SIG-M5 treated with dmso at 0.1 percent for 504 hours (cell line): ENCODE measurements at regions not wholly inside any gene's neighbourhood (a gene's known extent, or its start where the extent isn't known, plus 50 kb on each side); places are given as distances from the start of the nearest gene placed in this dataset.

Experiments used
- DNase-seq: peaks from one replicate; lab custom pipeline; 2025; ENCODE audit not compliant: unreplicated experiment; lab: John Stamatoyannopoulos, UW

- DNase-seq = no peak
These were observed 132.3 kb downstream of the TINAG start for GRCh38 chr6:54440549-54440948.

- DNase-seq = no peak
These were observed 132.8 kb downstream of the TINAG start for GRCh38 chr6:54441020-54441419.

- DNase-seq = no peak
These were observed 133.5 kb downstream of the TINAG start for GRCh38 chr6:54441687-54442248.

GRCh38 chr6:54445207-54445606 is 137.0 kb downstream of the TINAG start:
- no peak for DNase-seq

GRCh38 chr6:54448617-54449016 is 140.4 kb downstream of the TINAG start:
- no peak for DNase-seq

- no peak for DNase-seq
These were observed 143.3 kb downstream of the TINAG start for GRCh38 chr6:54451516-54451915.

- no peak for DNase-seq
These were observed 155.2 kb downstream of the TINAG start for GRCh38 chr6:54463354-54464024.

GRCh38 chr6:54465649-54466300 is 157.5 kb downstream of the TINAG start:
- no peak for DNase-seq

- DNase-seq = no peak
These were observed 159.1 kb downstream of the TINAG start for GRCh38 chr6:54467384-54467783.

- no peak for DNase-seq
These were observed 165.1 kb downstream of the TINAG start for GRCh38 chr6:54473328-54473727.

GRCh38 chr6:54474898-54475297 is 166.7 kb downstream of the TINAG start:
- DNase-seq = no peak

- no peak for DNase-seq
These were observed 172.8 kb downstream of the TINAG start for GRCh38 chr6:54481091-54481490.

- DNase-seq = no peak
These were observed 183.2 kb downstream of the TINAG start for GRCh38 chr6:54491431-54491830.

GRCh38 chr6:54493138-54493537 is 184.9 kb downstream of the TINAG start:
- DNase-seq = no peak

- DNase-seq = no peak
These were observed 194.9 kb downstream of the TINAG start for GRCh38 chr6:54503144-54503543.

- no peak for DNase-seq
These were observed 206.8 kb downstream of the TINAG start for GRCh38 chr6:54515013-54515412.

GRCh38 chr6:54515713-54516112 is 207.5 kb downstream of the TINAG start:
- DNase-seq = no peak

- no peak for DNase-seq
These were observed 208.1 kb downstream of the TINAG start for GRCh38 chr6:54516321-54516720.

- DNase-seq = no peak
These were observed 210.9 kb downstream of the TINAG start for GRCh38 chr6:54519161-54519560.

GRCh38 chr6:54525731-54526130 is 217.5 kb downstream of the TINAG start:
- DNase-seq = no peak

GRCh38 chr6:54533567-54533966 is 225.3 kb downstream of the TINAG start:
- DNase-seq = no peak

GRCh38 chr6:54535568-54535967 is 227.3 kb downstream of the TINAG start:
- DNase-seq = no peak

- no peak for DNase-seq
These were observed 233.3 kb downstream of the TINAG start for GRCh38 chr6:54541541-54541940.
